ENCODE measurements at regions not wholly inside any gene's neighbourhood (a gene's known extent, or its start where the extent isn't known, plus 50 kb on each side); places are given as distances from the start of the nearest gene placed in this dataset.

DNA sequence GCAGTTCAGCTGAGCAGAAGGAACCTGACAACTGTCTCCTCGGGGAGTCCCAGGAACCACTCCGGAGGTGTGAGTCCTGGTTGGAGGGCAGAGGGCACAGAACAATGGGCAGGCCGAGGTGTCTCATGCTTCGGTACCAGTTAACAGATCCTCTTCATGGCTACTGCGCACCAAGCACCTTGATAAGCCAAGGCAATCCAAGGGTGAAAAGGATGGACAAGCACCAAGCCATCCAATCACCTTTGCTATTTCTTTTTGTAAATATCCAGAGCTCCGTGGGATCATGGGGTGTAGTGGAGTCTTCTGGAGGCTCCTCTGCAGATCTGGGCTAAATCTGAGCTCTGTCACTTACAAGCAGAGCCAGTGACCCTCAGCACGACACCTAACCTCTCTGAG is 233.5 kb downstream of the WDR11 start:
- Mint-ChIP-seq H3K4me1 (no peaks in the 10 kb centered on the region), H3K9me3 (no peaks in the 10 kb centered on the region), H3K27ac (ENCODE audit: low read depth) (no peak overlapping the region), H3K36me3 (ENCODE audit: insufficient read depth) (peaks cover 5% of the 10 kb centered on the region), H3K4me3 (no peak overlapping the region), H3K27me3 (peaks cover 25% of the 10 kb centered on the region)
- no peak for DNase-seq (ENCODE audit: low spot score in 2 of 2)
- ATAC-seq (replicated peaks; ENCODE audit: extremely low read depth, poor library complexity, severe bottlenecking), result no peak

- peaks cover 18% of the 10 kb centered on the region for H3K27me3 Mint-ChIP-seq
- peaks cover 5% of the 10 kb centered on the region for H3K36me3 Mint-ChIP-seq (ENCODE audit: insufficient read depth)
- ATAC-seq (replicated peaks; ENCODE audit: extremely low read depth, poor library complexity, severe bottlenecking) (no peak), DNase-seq (ENCODE audit: low spot score in 2 of 2) (no peak)
- H3K4me3 Mint-ChIP-seq, result no peak overlapping the region
- H3K27ac Mint-ChIP-seq (ENCODE audit: low read depth), result no peak overlapping the region
- H3K9me3 Mint-ChIP-seq, result no peaks in the 10 kb centered on the region
- H3K4me1 Mint-ChIP-seq, result no peaks in the 10 kb centered on the region
Observed at GRCh38 chr10:121085367-121085766, 234.2 kb downstream of the WDR11 start.

GRCh38 chr10:121087129-121087528 is 236.0 kb downstream of the WDR11 start:
- Mint-ChIP-seq H3K27me3 (peaks cover under 1% of the 10 kb centered on the region), H3K4me1 (no peaks in the 10 kb centered on the region), H3K4me3 (no peak overlapping the region), H3K27ac (ENCODE audit: low read depth) (no peak overlapping the region), H3K36me3 (ENCODE audit: insufficient read depth) (peaks cover 2% of the 10 kb centered on the region), H3K9me3 (no peaks in the 10 kb centered on the region)
- ATAC-seq (replicated peaks; ENCODE audit: extremely low read depth, poor library complexity, severe bottlenecking), result no peak
- no peak for DNase-seq (ENCODE audit: low spot score in 2 of 2)

DNA sequence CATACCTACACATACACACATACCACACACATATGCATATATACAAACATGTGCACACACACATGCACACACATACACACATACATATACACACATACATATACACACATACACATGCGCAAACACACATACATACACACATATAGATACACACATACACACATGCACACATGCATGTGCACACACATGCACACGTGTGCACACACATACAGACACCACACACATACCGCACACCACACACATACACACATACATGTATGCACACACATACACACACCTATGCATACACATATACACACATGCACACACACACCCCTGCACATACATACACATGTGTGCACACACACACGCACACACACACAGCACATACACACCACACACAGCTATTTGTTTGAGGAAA is 236.5 kb downstream of the WDR11 start:
- Mint-ChIP-seq H3K27me3 (no peaks in the 10 kb centered on the region), H3K36me3 (ENCODE audit: insufficient read depth) (peaks cover 2% of the 10 kb centered on the region), H3K9me3 (no peaks in the 10 kb centered on the region), H3K4me1 (no peaks in the 10 kb centered on the region), H3K4me3 (no peak overlapping the region), H3K27ac (ENCODE audit: low read depth) (no peak overlapping the region)
- ATAC-seq (replicated peaks; ENCODE audit: extremely low read depth, poor library complexity, severe bottlenecking) (no peak), DNase-seq (ENCODE audit: low spot score in 2 of 2) (no peak)

- H3K27ac Mint-ChIP-seq (ENCODE audit: low read depth), result no peak overlapping the region
- H3K36me3 Mint-ChIP-seq (ENCODE audit: insufficient read depth), result peaks cover 2% of the 10 kb centered on the region
- H3K27me3 Mint-ChIP-seq, result no peaks in the 10 kb centered on the region
- ATAC-seq (replicated peaks; ENCODE audit: extremely low read depth, poor library complexity, severe bottlenecking) (no peak), DNase-seq (ENCODE audit: low spot score in 2 of 2) (no peak)
- no peaks in the 10 kb centered on the region for H3K4me1 Mint-ChIP-seq
- H3K9me3 Mint-ChIP-seq, result no peaks in the 10 kb centered on the region
- no peak overlapping the region for H3K4me3 Mint-ChIP-seq
Observed at GRCh38 chr10:121088524-121088923, 237.4 kb downstream of the WDR11 start.

DNA sequence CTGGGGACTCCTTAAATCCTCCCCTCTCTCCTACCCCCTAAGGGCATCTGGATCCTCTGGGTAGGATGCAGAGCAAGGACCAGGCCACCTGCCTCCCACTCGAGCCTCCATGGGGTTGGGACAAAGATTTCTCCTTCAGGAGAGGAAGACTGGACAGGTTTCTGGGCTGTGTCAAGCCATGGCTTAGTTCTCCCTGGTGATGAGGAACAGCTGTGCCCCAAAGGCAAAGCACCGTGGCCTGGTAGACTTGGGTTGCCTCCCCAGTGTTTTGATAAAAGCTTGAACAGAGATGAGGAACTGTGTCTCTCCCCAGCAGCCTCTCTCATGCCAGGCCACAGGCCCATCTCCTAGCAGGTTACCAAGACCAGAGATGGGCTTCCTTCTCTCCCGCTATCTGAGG is 238.3 kb downstream of the WDR11 start:
- ATAC-seq (replicated peaks; ENCODE audit: extremely low read depth, poor library complexity, severe bottlenecking) (no peak), DNase-seq (ENCODE audit: low spot score in 2 of 2) (no peak)
- H3K4me3 Mint-ChIP-seq, result no peak overlapping the region
- H3K36me3 Mint-ChIP-seq (ENCODE audit: insufficient read depth), result peaks cover 2% of the 10 kb centered on the region
- no peaks in the 10 kb centered on the region for H3K4me1 Mint-ChIP-seq
- no peaks in the 10 kb centered on the region for H3K9me3 Mint-ChIP-seq
- H3K27ac Mint-ChIP-seq (ENCODE audit: low read depth), result no peak overlapping the region
- H3K27me3 Mint-ChIP-seq, result no peaks in the 10 kb centered on the region

DNA sequence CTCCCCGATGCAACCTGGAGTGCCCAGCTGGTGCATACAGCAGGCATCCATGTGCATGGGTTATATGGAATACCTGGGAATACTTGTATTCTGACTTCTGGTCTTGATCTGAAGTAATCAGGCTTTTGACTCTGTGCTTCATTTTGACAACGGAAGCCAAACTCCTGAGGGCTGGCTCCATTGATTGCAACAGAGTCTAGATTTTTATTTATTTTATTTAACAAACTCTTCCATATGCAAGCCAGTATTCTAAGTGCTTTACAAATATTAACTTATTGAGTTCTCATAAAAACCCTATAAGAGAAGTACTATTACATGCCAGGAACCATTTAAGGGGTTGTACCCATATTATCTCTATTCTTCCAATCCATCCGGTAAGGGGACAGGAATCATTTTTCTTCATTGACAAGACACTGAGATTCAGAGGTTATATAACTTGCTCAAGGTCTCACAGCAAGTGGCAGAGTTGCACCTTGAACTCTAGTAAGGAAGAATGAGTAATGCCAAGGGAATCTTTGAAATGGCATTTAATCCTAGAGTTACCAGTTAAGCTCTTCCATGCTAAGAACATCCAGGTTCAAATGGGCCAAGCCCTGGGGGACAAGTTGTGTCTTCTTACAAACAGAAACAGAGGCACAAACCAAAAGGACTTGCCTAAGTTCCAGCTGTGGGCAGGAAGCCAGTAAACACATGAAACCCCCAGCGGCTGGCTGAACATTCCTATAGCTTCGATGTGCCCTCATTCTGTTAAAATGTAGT is 241.0 kb downstream of the WDR11 start:
- Mint-ChIP-seq H3K36me3 (ENCODE audit: insufficient read depth) (no peaks in the 10 kb centered on the region), H3K4me1 (no peaks in the 10 kb centered on the region), H3K4me3 (no peak overlapping the region), H3K27me3 (no peaks in the 10 kb centered on the region), H3K27ac (ENCODE audit: low read depth) (no peak overlapping the region), H3K9me3 (no peaks in the 10 kb centered on the region)
- DNase-seq (ENCODE audit: low spot score in 2 of 2) (no peak), ATAC-seq (replicated peaks; ENCODE audit: extremely low read depth, poor library complexity, severe bottlenecking) (no peak)

DNA sequence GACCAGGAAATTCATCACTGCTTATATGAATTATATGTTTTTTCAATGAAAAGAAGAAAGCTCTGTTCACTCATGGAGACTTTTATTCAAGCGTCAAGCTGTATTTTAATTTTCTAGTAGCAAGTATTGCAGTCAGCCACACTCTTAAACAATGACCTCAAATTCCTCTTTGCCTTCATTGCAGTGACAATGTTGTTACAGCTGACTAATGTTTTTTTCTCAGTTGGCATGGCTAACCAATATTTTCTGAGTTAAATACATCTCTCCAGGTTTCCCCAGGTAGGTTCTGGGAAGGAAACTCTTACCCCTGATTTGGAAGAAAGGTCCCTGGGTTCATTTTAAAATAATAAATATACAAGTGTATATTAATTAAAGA is 241.5 kb downstream of the WDR11 start:
- Mint-ChIP-seq H3K4me1 (no peaks in the 10 kb centered on the region), H3K9me3 (no peaks in the 10 kb centered on the region), H3K36me3 (ENCODE audit: insufficient read depth) (no peaks in the 10 kb centered on the region), H3K27me3 (no peaks in the 10 kb centered on the region), H3K27ac (ENCODE audit: low read depth) (no peak overlapping the region), H3K4me3 (no peak overlapping the region)
- DNase-seq (ENCODE audit: low spot score in 2 of 2) (no peak), ATAC-seq (replicated peaks; ENCODE audit: extremely low read depth, poor library complexity, severe bottlenecking) (no peak)

DNA sequence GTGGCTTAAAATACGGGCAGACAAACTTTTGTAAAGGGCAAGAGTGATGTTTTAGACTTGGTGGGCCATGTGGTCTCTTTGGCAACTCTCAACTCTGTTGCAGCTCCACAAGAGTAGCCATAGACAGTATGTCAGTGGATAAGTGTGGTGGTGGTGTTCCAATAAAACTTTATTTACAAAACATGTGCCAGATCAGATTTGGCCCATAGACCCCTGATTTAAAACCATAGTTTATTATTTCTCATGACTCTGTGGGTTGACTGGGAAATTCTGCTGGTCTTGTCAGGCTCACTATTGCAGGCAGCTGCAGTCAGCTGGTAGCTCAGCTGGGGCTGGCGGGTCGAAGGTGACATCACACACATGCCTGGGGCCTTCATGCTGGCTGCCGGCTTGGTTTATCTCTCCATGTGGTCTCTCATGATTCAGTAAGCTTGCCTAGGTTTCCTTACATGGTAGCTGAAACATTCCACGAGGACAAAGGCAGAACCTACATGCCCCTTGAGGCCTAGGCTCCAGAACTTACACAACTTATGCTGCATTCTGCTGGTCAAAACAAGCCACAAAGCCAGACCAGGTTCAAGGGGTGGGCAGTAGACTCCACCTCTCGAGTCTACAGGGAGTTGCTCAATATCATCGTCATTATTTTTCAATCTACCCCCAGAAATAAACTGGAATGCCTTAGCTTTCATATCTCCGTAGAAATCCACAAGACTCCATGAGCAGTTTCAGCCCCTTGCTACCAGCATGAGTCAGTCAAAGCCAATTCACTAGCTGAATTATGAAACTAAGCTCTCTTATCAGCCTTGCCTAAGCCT is 245.7 kb downstream of the WDR11 start:
- peaks cover 12% of the 10 kb centered on the region for H3K27me3 Mint-ChIP-seq
- DNase-seq (ENCODE audit: low spot score in 2 of 2) (no peak), ATAC-seq (replicated peaks; ENCODE audit: extremely low read depth, poor library complexity, severe bottlenecking) (no peak)
- no peak overlapping the region for H3K4me3 Mint-ChIP-seq
- H3K27ac Mint-ChIP-seq (ENCODE audit: low read depth), result no peak overlapping the region
- no peaks in the 10 kb centered on the region for H3K36me3 Mint-ChIP-seq (ENCODE audit: insufficient read depth)
- no peaks in the 10 kb centered on the region for H3K4me1 Mint-ChIP-seq
- no peaks in the 10 kb centered on the region for H3K9me3 Mint-ChIP-seq

- Mint-ChIP-seq H3K27me3 (peaks cover 12% of the 10 kb centered on the region), H3K4me1 (no peaks in the 10 kb centered on the region), H3K9me3 (no peaks in the 10 kb centered on the region), H3K27ac (ENCODE audit: low read depth) (no peak overlapping the region), H3K36me3 (ENCODE audit: insufficient read depth) (no peaks in the 10 kb centered on the region), H3K4me3 (no peak overlapping the region)
- no peak for DNase-seq (ENCODE audit: low spot score in 2 of 2)
- no peak for ATAC-seq (replicated peaks; ENCODE audit: extremely low read depth, poor library complexity, severe bottlenecking)
Observed at GRCh38 chr10:121098211-121098610, 247.0 kb downstream of the WDR11 start.

DNA sequence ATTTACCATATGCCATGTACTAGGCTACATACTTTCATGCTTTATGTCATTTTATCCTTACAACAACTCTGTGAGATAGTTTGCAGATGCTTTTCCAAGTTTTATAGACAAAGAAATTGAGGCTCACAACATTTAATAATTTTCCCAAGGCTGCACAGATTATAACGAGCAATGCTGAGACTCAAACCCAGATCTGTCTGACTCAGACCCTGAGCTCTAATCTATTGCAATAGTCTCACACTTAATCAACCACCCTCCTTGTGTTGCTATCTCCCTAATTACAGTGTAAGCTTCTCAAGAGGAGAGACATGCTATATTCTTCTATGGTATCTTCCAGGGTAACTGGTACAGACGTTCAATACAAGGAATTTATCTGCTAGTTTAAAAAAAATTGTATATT is 247.6 kb downstream of the WDR11 start:
- Mint-ChIP-seq H3K4me3 (no peak overlapping the region), H3K4me1 (no peaks in the 10 kb centered on the region), H3K27me3 (peaks cover 12% of the 10 kb centered on the region), H3K27ac (ENCODE audit: low read depth) (no peak overlapping the region), H3K36me3 (ENCODE audit: insufficient read depth) (no peaks in the 10 kb centered on the region), H3K9me3 (no peaks in the 10 kb centered on the region)
- no peak for ATAC-seq (replicated peaks; ENCODE audit: extremely low read depth, poor library complexity, severe bottlenecking)
- no peak for DNase-seq (ENCODE audit: low spot score in 2 of 2)

- H3K27ac Mint-ChIP-seq (ENCODE audit: low read depth), result no peak overlapping the region
- H3K9me3 Mint-ChIP-seq, result no peaks in the 10 kb centered on the region
- peaks cover 12% of the 10 kb centered on the region for H3K27me3 Mint-ChIP-seq
- H3K4me1 Mint-ChIP-seq, result no peaks in the 10 kb centered on the region
- DNase-seq (ENCODE audit: low spot score in 2 of 2) (no peak), ATAC-seq (replicated peaks; ENCODE audit: extremely low read depth, poor library complexity, severe bottlenecking) (no peak)
- peaks cover 1% of the 10 kb centered on the region for H3K36me3 Mint-ChIP-seq (ENCODE audit: insufficient read depth)
- no peak overlapping the region for H3K4me3 Mint-ChIP-seq
Observed at GRCh38 chr10:121099181-121099580, 248.0 kb downstream of the WDR11 start.

DNA sequence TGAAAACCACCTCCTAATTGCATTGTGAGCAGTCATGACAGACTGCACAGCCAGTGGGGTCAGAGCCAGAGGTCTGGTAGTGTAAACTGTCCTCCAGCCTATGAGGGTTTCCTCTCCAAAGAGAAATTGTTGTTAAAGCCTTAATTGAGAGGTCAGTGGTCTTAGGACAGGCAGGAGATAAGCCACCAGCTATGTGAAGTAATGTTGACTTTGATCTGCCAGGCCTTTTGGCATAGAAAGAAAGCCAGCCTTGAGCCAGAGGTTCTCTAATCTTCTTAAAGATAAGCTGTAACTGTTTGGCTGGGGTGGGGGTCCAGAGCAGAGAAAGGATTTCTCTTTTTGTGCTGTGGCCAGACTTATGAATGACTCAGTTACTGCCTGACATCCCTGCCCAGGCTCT is 248.4 kb downstream of the WDR11 start:
- no peak for DNase-seq (ENCODE audit: low spot score in 2 of 2)
- Mint-ChIP-seq H3K9me3 (no peaks in the 10 kb centered on the region), H3K27ac (ENCODE audit: low read depth) (no peak overlapping the region), H3K4me3 (no peak overlapping the region), H3K27me3 (peaks cover 12% of the 10 kb centered on the region), H3K36me3 (ENCODE audit: insufficient read depth) (peaks cover 1% of the 10 kb centered on the region), H3K4me1 (no peaks in the 10 kb centered on the region)
- ATAC-seq (replicated peaks; ENCODE audit: extremely low read depth, poor library complexity, severe bottlenecking), result no peak

Data from central memory CD8-positive, alpha-beta T cell (primary cell).